ENCODE measurements at regions not wholly inside any gene's neighbourhood (a gene's known extent, or its start where the extent isn't known, plus 50 kb on each side); places are given as distances from the start of the nearest gene placed in this dataset.
"Not testable (repeated sequence)": the region's sequence is repeated elsewhere in the genome, so short reads cannot be mapped to it uniquely, and the experiment has no call there.

DNA sequence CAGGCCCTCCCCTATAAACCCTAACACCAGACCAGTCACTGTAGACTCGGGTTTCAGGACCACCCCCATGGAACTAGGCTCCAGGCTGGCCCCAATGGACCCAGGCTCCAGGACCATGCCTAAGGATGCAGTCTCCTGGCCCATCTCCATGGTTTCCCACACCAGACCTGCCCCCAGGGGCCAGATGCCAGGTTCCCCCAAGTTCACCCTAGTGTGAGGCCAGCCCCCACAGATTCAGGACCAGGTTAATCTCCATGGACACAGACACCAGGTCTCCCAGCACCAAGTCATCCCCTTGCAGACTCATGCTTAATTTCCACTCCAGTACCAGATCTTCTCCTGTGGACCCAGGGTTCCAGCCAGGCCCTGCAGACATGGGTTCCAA lies 103.8 kb upstream of the LANCL2 start:
- DNase-seq (ENCODE audit: low spot score): no peak

DNA sequence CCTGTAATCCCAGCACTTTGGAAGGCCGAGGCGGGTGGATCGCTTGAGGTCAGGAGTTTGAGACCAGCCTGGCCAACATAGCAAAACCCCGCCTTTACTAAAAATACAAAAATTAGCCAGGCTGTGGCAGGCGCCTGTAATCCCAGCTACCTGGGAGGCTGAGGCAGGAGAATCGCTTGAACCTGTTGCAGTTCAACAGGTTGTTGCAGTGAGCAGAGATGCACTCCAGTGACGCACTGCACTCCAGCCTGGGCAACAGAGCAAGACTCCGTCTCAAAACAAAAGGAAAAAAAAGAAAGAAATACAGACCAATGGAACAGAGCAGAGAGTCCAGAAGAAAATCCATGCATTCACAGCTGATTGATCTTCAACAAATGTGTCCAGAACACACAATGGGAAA lies 99.8 kb upstream of the LANCL2 start:
- DNase-seq (ENCODE audit: low spot score): not testable (repeated sequence)

DNA sequence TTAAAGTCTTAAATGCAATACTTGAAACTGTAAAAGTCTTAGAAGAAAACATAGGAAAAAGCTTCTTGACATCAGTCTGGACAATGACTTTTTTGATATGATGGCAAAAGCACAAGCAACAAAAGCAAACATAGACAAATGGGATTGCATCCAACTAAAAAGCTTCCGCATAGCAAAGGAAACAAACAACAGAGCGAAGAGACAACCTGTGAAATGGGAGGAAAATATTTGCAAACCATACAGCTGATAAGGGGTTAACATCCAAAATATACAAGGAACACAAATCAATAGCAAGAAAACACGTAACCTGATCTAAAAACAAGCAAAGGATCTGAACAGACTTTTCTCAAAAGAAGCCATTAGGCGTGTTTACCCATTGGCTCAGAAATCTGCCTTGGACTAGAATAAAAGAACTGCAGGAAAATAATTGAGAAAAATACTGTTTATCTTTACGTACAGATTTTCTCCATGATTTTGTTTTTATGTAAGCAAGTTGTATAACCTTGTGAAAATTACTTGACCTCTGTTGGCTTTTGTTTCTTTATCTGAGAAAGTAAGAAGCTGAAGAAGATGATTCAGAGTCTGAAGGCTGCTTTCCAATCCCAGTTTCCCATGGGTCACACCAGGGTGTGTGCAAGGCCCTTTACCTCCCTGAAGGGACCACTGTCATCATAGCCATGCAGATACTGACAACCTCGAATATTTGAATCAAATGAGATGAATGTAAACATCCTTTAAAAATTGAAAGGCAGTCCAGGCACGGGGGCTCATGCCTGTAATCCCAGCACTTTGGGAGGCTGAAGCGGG lies 99.1 kb upstream of the LANCL2 start:
- no peak for DNase-seq (ENCODE audit: low spot score)

DNA sequence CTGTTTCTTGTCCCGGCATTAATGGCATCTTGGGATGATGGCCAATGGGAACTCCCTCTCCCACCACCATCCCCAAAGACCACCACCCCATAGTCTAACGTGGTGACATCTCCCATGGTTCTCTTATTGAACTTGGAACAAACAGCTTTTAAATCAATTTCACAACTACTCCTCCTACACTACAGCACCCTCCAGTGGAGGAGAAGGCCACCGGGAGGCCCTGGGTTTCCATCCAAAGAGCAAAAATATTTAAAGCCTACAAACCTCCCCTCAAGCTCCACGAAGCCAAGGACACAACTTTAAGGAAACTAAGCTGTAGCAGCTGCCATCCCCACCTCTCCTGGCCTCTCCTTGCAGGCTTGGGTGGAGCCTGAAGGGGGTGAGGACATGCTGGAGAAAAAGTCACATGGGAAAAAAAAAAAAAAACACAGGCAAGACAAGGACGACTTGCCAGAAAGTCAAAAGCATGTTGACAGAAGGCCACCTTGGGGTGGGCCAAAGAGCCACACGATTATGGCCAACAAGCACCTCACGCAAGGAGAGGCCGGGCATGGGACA lies 94.0 kb upstream of the LANCL2 start:
- no peak for DNase-seq (ENCODE audit: low spot score)

DNA sequence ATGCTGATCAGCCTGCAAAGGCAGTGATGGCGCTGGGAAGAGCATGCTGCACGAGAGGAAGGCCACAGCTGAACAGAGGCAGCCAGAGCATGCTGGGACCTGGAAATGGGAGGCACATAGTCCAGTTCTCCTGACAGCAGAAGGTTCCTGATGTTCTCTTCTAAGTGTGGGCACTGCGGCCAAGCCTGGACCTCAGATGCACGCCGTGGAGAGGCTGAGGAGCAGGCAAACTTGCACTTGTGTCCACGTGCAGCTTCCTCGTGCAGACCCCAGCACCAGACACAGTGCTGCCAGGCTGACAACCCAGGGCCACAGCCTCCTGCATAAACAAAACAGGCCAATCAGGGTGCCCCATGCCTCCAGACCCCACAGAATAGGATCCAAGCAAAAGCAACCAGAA lies 93.5 kb upstream of the LANCL2 start:
- no peak for DNase-seq (ENCODE audit: low spot score)

DNA sequence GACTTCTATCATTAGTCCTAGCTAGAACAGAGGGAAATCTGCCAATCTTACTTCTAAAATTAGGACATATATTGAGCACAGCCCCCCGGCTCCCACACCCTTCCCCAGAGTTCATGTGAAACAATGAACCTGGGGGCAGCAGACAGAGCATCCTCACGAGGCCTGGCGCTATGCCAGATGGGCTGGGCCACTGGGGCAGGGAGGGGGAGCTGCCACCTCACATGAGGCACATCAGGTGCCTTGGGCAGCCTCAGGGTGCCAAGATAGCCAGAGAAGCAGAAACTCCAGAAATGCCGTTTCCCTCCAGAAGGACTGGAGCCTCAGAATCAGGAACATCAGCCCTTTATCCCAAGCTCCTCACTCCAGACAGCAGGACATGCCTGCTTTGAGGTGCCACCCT lies 92.8 kb upstream of the LANCL2 start:
- no peak for DNase-seq (ENCODE audit: low spot score)

DNA sequence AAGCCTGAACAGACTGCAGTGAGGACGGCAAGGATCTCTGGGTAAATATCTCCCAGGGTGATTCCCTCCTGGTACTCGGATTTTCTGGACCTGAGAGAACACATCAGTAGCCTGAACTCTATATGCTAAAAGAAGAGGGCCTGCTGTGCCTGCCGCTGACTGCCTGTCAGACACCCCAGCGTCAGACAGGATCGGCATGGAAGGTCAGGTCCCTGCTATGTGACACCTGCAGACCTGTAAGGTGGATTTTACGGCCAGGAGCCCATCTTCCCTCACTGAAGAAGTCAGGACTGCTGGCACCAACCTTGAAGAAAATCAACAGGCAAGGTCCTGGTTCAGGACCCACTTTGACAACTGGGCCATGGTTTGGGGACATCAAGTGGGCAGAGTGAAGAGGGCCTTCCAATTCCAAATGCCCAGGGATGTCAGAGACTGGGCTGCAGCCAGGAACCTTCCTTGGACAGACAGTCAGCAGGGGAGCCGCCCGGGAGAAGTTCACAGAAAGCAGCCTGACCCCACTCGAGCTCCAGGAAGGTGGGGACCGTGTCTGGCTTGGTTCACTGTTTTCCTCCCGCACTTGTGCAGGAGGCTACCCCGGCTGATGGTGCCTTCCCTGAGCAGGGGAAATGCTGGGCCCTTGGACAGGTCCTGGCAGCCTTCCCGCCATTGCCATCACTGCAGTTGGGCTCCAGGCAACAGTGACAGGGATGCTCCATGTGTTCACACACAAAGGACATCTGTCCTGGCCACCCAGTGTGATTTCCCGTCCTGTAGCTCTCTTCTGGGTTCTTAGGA lies 91.8 kb upstream of the LANCL2 start:
- DNase-seq (ENCODE audit: low spot score): no peak

DNA sequence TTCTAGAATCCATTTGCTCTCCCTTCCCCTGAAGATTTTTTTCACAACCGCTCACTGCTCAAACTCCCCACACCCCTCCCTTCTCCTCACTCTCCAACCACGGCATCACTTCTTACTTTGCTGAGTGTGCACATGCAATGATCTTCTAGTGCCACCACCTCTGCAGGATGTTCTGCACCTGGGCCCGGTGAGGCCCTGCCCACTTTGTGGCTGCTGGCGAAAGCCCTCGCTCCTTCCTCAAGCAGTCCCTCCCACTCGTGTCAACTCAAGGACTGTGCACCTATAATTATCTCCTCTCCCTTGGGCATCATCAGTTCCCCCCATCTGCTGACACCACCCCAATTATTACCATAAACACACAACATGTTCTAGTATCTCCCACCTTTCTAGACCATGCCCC lies 91.0 kb upstream of the LANCL2 start:
- no peak for DNase-seq (ENCODE audit: low spot score)

DNA sequence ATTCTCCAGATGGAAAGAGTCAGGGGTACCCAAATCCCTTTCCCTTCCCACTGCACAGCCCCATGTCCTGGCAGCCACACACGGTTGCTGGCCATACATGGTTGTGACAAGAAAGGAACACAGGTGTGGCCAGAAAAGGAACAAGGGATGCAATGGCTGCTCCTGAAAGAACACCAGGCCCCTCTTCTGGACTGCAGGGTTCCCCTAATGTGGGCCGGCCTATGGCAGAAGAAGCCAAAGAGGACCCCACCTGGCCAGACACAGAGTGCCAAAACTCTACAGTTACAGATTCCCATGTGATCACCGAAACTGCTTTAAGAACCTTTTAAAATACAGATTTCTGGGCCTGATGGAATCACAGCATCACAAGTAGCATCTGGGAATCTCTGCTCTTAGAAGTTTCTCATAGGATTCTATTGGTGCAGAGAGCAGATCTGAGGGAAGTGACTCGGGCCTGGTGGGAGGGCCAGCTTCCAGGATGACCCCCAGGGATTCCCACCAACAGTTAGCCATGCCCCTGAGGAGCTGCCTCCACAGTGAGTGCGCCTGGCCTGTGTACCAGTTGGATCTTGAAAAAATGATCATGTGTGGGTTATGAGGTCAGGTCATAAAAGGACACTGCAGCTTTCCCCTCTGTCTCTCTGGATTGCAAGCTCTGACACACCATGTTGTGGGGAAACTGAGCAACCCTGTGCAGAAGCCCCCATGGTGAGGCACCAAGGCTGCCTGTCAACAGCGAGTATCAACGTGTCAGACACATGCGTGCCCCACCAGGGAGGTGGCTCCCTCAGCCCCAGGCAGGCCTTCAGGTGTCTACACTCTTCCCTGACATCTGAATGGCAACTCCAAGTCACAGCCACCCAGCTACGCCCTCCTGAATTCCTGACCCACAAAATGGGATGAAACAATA lies 89.6 kb upstream of the LANCL2 start:
- DNase-seq (ENCODE audit: low spot score): no peak

DNA sequence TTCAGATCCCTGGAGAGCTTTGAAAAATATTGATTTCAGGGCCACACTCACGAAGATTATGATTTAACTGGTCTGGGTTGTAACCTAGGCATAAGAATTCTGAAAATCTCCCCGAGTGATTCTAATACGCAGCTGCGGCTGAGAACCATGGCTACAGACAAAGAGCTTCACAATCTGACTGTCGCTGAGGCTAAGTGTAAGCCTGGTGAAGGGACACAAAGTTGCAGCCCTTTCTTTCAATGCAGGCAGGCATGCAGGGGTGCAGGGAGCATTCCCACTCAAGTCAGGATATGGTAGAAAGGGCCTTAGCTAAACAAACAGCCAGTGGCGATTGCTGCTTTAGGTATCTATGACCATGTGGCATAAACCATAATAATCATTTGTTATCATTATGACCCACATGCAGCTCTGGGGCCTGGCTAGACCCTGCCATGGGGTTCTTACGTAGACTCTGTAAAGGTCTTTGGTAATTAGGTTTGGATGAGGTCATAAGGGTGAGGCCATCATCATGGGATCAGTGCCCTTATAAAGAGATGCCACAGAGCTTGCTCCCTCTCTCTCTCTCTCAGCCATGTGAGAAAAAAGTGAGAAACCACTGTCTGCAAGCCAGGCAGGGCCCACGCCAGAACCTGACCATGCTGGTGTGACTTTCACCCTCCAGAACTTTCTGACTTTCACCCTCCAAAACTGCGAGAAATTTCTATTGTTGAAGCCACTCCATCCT lies 88.4 kb upstream of the LANCL2 start:
- no peak for DNase-seq (ENCODE audit: low spot score)

DNA sequence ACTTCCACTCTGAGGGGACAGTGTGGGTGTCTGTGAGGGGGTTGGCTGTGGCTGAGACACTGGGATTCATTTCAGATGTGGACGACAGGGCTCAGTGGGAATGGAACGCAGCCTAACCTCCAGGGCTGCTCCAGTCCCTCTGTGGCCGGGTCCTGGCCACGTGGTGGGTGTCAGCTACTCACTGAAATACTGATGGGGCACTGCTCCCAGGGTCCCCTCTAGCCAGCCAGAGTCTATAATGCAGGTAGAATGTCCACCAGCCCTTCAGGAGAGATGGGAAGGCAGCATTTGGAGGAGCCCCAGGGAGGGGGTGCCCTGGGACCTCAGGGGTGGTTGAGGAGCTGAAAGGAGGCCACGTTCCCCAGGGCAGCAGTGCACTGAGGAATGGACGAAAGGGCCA lies 87.2 kb upstream of the LANCL2 start:
- DNase-seq (ENCODE audit: low spot score): no peak

DNA sequence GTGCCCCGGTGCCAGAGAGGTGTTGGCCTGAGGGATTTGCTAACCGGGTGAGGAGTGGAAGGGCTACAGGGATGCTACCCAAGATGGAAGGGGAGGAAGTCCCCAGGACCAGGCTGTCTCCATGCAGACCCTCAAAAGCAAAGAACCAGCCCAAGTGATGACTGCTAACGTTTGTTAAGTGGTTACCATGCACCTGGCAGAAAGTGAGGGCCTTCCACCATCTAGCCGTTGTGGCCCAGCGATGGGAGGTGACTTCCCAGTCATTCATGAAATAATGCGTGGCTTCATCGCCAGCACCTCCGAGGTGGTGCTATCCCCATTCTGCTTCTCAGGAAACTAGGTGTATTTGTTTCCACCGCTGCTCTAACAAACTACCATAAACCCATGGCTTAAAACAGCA lies 86.8 kb upstream of the LANCL2 start:
- no peak for DNase-seq (ENCODE audit: low spot score)

DNA sequence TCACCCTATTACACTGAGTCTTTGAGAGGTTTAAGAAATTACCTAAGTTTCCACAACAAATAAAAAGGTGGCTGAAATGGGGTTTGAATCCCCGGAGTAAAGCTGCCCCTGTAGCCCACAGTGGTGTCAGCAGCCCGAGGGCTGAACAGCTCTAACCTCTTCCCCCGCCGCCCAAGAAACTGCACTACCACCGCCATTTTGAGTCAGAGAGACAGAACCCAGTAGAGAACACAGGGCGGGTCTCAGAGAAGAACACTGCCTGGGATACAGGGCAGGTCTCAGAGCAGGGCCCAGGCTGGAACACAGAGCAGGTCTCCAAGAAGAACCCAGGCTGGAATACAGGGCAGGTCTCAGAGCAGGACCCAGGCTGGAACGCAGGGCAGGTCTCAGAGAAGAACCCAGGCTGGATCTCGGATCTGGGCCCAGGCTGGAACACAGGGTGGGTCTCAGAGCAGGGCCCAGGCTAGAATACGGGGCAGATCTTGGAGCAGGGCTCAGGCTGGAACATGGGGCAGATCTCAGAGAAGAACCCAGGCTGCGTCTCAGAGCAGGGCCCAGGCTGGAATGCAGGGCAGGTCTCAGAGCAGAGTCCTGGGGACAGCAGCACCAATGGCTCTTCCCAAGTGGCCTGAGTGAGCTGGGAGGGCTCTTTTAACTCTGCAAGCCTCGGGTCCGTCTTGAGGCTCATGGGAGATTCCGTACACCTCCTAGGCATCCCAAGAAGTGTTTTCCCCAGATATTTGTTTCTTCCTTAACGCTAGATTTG lies 85.9 kb upstream of the LANCL2 start:
- no peak for DNase-seq (ENCODE audit: low spot score)

DNA sequence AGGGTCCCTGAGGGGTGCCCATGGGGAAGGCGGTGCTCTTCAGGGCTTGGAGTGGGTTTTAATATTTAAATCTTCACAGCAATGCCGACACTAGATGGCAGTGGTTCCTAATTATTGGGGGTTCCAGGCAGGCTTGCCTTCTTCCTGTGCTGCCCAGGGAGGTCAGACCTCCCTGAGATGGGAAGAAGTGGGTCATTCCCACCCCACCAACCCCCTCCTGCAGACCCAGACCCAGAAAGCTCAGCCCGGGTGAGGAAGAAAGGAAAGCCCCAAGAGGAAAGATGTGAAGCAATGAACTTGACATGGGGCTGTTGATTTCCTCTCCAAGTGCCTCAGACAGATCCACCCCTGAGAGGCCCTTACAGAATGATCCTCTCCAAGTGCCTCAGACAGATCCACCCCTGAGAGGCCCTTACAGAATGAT lies 85.1 kb upstream of the LANCL2 start:
- peak; percentile 51 for DNase-seq (ENCODE audit: low spot score)

DNA sequence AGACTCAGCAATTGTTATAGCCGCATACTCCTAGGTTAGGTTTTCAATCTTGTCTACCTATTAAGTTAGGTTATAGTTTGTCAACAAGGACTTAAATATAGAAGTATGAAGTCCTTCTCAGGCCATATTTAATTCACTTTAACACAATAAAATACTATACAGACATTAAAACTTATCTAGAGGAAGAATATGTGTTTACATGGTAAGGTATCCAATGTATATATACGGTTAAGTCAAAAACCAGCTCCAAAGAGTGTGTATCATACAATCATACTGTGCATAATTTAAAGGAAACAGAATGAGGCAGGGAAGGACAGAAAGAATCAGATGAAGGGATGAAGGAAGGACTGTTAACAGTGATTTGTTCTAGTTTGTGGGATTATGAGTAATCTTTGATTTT lies 79.5 kb upstream of the LANCL2 start:
- no peak for DNase-seq (ENCODE audit: low spot score)

DNA sequence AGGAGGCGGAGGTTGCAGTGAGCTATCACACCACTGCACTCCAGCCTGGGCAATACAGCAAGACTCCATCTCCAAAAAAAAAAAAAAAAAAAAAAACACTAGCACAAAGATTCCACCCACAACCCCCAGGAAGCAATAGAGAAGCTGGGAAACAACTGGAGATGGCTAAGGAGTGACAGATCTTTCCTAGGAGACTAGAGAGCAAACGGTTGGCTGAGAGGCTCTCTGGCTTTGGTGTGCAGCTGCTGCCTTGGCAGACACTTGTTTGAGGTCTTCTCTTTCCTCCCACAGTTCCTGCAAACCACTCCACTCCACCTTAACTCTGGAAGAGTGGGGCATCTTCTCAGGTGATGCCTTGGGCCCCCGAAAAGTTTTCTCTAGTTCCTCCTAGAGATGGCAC lies 78.5 kb upstream of the LANCL2 start:
- DNase-seq (ENCODE audit: low spot score): no peak

DNA sequence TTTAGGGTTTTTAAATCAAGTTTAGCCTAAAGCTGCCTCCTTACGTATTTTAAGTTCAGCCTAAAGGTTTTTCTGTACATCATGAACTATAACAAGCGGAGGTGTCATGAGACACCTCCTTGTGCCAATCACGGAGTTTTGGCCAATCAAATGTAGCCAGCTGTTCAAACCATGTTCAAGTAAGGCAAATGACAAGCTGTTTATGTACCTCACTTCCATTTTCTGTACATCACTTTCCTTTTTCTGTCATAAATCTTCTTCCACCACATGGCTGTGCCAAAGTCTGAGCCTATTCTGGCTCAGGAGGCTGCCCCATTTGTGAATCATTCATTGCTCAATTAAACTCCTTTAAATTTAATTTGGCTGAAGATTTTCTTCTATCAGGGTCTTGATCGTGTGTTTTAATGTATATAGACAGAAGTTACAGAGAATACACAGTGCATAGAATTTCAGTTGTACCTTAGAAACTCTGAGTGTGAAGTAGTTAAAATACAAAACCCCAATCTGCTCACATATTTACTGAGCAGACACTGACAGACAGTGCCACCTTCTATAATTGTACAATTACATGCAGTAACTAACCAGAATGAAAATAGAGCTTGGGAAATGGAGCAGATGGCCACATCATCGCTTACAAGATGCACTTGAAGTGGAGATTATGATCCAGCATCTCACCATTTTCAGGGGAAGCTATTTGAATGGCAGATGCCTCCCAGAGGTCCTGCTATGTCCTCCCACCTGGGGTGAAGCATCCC lies 76.9 kb upstream of the LANCL2 start:
- DNase-seq (ENCODE audit: low spot score): no peak

DNA sequence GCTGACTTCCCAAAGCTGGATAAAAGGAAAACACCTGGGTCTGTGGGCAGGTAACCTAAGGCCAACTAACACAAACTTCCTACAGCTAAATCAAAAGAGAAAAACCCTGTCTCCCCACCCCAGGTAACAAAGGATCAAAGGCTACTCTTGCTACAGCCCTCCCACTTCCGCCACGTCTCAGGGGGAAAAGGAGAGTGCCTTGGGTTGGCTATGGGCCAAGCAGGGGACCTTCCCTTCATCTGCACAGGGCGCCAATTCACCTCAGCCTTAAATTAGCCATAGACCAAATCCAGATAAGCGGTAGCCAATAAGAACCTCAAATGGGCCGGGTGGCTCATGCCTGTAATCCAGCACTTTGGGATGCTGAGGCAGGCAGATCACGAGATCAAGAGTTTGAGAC lies 69.1 kb upstream of the LANCL2 start:
- no peak for DNase-seq (ENCODE audit: low spot score)

DNA sequence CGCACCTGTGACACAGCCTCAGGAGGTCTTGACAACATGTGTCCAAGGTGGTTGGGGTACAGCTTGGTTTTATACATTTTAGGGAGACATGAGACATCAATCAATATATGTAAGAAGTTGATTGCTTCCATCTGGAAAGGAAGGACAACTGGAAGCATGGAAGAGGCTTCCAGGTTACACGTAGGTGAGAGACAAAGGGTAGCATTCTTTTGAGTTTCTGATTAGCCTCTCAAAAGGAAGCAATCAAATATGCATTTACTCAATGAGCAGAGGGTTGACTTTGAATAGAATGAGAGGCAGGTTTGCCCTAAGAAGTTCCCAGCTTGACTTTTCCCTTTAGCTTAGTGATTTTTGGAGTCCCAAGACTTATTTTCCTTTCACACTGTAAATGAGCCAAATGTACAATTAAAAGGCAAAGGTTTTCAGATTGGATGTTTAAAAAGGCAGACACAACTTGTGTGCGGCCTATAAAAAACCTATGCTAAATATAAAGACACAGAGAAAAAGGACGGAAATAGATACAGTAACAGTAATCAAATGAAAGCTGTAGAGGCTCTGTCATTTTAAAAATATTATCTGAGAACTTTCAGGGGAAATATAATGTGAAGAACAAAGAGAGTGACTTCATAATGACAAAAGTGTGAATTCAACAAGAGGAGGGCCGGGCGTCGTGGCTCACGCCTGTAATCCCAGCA lies 65.7 kb upstream of the LANCL2 start:
- no peak for DNase-seq (ENCODE audit: low spot score)
